Astrocyte (in vitro differentiated cells and primary cell): ENCODE measurements at regions not wholly inside any gene's neighbourhood (a gene's known extent, or its start where the extent isn't known, plus 50 kb on each side); places are given as distances from the start of the nearest gene placed in this dataset.

Source experiments
- DNase-seq: peaks from one replicate; pipeline ENCODE4 v3.0.0-alpha.2; 2010; ENCODE audit warnings: low read depth
- FAIRE-seq: peaks from 2 replicates; lab custom pipeline; 2011; peaks lifted over from hg19 to GRCh38; lab: Jason Lieb, UNC
- H2AFZ ChIP-seq: 2 replicates; pipeline ENCODE4 v1.6.0; 2012; ENCODE audit warnings: low read depth, low read length, inconsistent platforms
- H3K27ac ChIP-seq: 2 replicates; pipeline ENCODE4 v1.5.1; 2011; ENCODE audit warnings: low read depth, low read length, inconsistent platforms
- H3K27me3 ChIP-seq: 2 replicates; pipeline ENCODE4 v1.6.0; 2011; ENCODE audit warnings: low read length, inconsistent platforms; ENCODE audit not compliant: insufficient read depth
- H3K36me3 ChIP-seq: 2 replicates; pipeline ENCODE4 v1.5.1; 2011; ENCODE audit warnings: low read length, inconsistent platforms; ENCODE audit not compliant: insufficient read depth
- H3K4me1 ChIP-seq: 2 replicates; pipeline ENCODE4 v1.5.1; 2011; ENCODE audit warnings: low read length, inconsistent platforms; ENCODE audit not compliant: insufficient read depth
- H3K4me2 ChIP-seq: 2 replicates; pipeline ENCODE4 v1.6.0; 2012; ENCODE audit warnings: low read length, inconsistent platforms
- H3K4me3 ChIP-seq: 2 replicates; pipeline ENCODE4 v1.5.1; 2011; ENCODE audit warnings: low read depth, mild to moderate bottlenecking, low read length, inconsistent platforms; ENCODE audit not compliant: insufficient read depth
- H3K79me2 ChIP-seq: 2 replicates; pipeline ENCODE4 v1.6.0; 2012; ENCODE audit warnings: mild to moderate bottlenecking, low read length, inconsistent platforms; ENCODE audit not compliant: insufficient read depth
- H3K9ac ChIP-seq: 2 replicates; pipeline ENCODE4 v1.6.0; 2012; ENCODE audit warnings: mild to moderate bottlenecking, low read length, inconsistent platforms
- H3K9me3 ChIP-seq: 2 replicates; pipeline ENCODE4 v1.5.1; 2012; ENCODE audit warnings: low read depth, mild to moderate bottlenecking, low read length, inconsistent platforms; ENCODE audit not compliant: insufficient read depth
- H4K20me1 ChIP-seq: 2 replicates; pipeline ENCODE4 v1.6.0; 2012; ENCODE audit warnings: low read length, inconsistent platforms; ENCODE audit not compliant: insufficient read depth
- H3K27ac Mint-ChIP-seq: one replicate; pipeline ENCODE4 v1.8.0; 2021; ENCODE audit warnings: mild to moderate bottlenecking, mixed read lengths; ENCODE audit not compliant: unreplicated experiment
- H3K27me3 Mint-ChIP-seq: one replicate; pipeline ENCODE4 v1.8.0; 2021; ENCODE audit warnings: low read depth, mixed read lengths; ENCODE audit not compliant: unreplicated experiment
- H3K36me3 Mint-ChIP-seq: one replicate; pipeline ENCODE4 v1.8.0; 2021; ENCODE audit warnings: low read depth, mixed read lengths; ENCODE audit not compliant: unreplicated experiment
- H3K4me1 Mint-ChIP-seq: one replicate; pipeline ENCODE4 v1.8.0; 2021; ENCODE audit warnings: low read depth, mixed read lengths; ENCODE audit not compliant: unreplicated experiment
- H3K4me3 Mint-ChIP-seq: one replicate; pipeline ENCODE4 v1.8.0; 2021; ENCODE audit warnings: mild to moderate bottlenecking, moderate library complexity, mixed read lengths; ENCODE audit not compliant: unreplicated experiment
- H3K9me3 Mint-ChIP-seq: one replicate; pipeline ENCODE4 v1.8.0; 2021; ENCODE audit warnings: mild to moderate bottlenecking, mixed read lengths; ENCODE audit not compliant: unreplicated experiment
- EZH2 ChIP-seq: IDR thresholded peaks from 2 replicates; pipeline ENCODE4 v1.6.1; 2012; ENCODE audit warnings: mild to moderate bottlenecking, low read length, inconsistent platforms; ENCODE audit not compliant: insufficient read depth
- TF ChIP-seq, protein P1 (sequence below): IDR thresholded peaks from 2 replicates; pipeline ENCODE4 v1.5.1; 2011; ENCODE audit warnings: low read depth, mild to moderate bottlenecking, inconsistent platforms, low read length, moderate library complexity; ENCODE audit not compliant: insufficient read depth

DNA sequence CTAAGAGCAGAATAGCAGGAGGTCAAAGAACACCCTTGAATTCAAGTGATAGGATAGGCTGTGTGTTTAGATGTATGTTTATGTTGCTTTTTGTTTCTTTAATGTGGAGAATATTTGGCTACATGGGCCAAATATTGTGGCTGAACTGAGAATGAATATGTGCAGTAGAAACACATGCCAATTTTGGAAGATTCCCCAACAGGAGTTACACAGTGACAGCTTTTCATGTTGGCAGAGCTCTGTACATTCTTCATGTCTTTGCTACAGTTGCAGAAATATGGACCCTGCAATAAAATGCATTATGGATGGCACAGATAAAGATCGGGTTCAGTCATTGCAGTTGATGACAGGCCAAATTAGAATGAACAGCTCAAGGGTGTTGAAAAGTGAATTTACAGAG, 82.8 kb upstream of the SLC4A4 start:
- Histone ChIP-seq H3K9me3 (no peaks in the 10 kb centered on the region), H3K27me3 (no peaks in the 10 kb centered on the region), H3K4me2 (no peak overlapping the region), H3K9ac (no peak overlapping the region), H3K4me3 (no peak overlapping the region), H3K36me3 (no peaks in the 10 kb centered on the region), H3K27ac (no peak overlapping the region), H3K4me1 (peaks cover 4% of the 10 kb centered on the region), H3K79me2 (no peaks in the 10 kb centered on the region), H4K20me1 (no peaks in the 10 kb centered on the region), H2AFZ (no peak overlapping the region)
- no peaks in the 10 kb centered on the region for H3K9me3 Mint-ChIP-seq
- no peak overlapping the region for H3K4me3 Mint-ChIP-seq
- no peaks in the 10 kb centered on the region for H3K27me3 Mint-ChIP-seq
- DNase-seq (no peak), FAIRE-seq (no peak)
- H3K4me1 Mint-ChIP-seq = peaks cover 5% of the 10 kb centered on the region
- H3K36me3 Mint-ChIP-seq = no peaks in the 10 kb centered on the region
- H3K27ac Mint-ChIP-seq = no peak overlapping the region
- TF ChIP-seq EZH2 = no peak
- TF ChIP-seq, protein P1, sequence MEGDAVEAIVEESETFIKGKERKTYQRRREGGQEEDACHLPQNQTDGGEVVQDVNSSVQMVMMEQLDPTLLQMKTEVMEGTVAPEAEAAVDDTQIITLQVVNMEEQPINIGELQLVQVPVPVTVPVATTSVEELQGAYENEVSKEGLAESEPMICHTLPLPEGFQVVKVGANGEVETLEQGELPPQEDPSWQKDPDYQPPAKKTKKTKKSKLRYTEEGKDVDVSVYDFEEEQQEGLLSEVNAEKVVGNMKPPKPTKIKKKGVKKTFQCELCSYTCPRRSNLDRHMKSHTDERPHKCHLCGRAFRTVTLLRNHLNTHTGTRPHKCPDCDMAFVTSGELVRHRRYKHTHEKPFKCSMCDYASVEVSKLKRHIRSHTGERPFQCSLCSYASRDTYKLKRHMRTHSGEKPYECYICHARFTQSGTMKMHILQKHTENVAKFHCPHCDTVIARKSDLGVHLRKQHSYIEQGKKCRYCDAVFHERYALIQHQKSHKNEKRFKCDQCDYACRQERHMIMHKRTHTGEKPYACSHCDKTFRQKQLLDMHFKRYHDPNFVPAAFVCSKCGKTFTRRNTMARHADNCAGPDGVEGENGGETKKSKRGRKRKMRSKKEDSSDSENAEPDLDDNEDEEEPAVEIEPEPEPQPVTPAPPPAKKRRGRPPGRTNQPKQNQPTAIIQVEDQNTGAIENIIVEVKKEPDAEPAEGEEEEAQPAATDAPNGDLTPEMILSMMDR = no peak

DNA sequence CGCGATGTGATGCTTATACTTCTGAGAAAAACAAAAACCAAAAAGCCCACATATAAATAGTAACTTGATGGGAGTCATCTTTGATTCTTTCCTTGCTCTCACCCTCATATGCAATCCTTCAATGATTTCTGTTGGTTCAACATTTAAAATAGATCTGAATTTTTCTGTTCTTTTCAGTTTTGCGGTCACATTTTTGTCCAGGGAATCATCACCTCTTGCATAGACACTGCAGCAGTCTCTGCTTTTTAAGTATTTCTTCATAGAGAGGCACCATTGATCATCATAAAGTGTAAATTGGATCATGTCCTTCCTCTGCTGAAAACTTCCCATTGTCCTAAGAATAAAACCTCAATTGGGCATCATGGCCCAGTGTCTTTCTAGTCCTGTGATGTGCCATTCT, 81.1 kb upstream of the SLC4A4 start:
- H3K27me3 Mint-ChIP-seq = no peaks in the 10 kb centered on the region
- DNase-seq (no peak), FAIRE-seq (no peak)
- Histone ChIP-seq H2AFZ (no peak overlapping the region), H3K4me3 (no peak overlapping the region), H4K20me1 (no peaks in the 10 kb centered on the region), H3K36me3 (no peaks in the 10 kb centered on the region), H3K27me3 (no peaks in the 10 kb centered on the region), H3K4me2 (no peak overlapping the region), H3K9me3 (no peaks in the 10 kb centered on the region), H3K79me2 (no peaks in the 10 kb centered on the region), H3K4me1 (peaks cover 10% of the 10 kb centered on the region), H3K27ac (no peak overlapping the region), H3K9ac (no peak overlapping the region)
- H3K4me1 Mint-ChIP-seq = peaks cover 15% of the 10 kb centered on the region
- no peak overlapping the region for H3K27ac Mint-ChIP-seq
- H3K4me3 Mint-ChIP-seq = no peak overlapping the region
- no peaks in the 10 kb centered on the region for H3K9me3 Mint-ChIP-seq
- no peaks in the 10 kb centered on the region for H3K36me3 Mint-ChIP-seq
- TF ChIP-seq, protein P1 = no peak
- TF ChIP-seq EZH2 = no peak

DNA sequence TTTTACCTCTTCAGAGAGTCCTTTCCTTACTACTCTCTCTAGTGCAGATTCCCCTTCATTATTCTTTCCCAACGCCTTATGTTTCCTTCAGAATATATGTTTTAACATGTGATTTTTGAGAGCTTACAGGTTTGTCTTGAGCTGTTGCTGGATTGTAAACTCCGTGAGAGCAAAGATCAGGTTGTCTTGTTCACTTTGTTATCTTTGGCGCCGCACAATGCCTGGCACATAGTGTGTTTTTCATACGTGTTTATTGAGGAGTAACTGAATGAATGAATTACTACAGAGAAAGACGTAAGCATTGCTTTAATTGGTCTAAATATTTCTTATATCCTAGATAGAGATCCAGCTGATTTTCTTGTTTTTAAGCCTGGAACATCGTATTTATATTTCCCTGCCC, 80.5 kb upstream of the SLC4A4 start:
- Histone ChIP-seq H3K27me3 (no peaks in the 10 kb centered on the region), H3K4me2 (no peak overlapping the region), H3K79me2 (no peaks in the 10 kb centered on the region), H4K20me1 (no peaks in the 10 kb centered on the region), H3K9me3 (no peaks in the 10 kb centered on the region), H3K36me3 (no peaks in the 10 kb centered on the region), H3K4me1 (peaks cover 10% of the 10 kb centered on the region), H3K4me3 (no peak overlapping the region), H3K9ac (no peak overlapping the region), H2AFZ (no peak overlapping the region), H3K27ac (no peak overlapping the region)
- no peak overlapping the region for H3K4me3 Mint-ChIP-seq
- no peaks in the 10 kb centered on the region for H3K27me3 Mint-ChIP-seq
- H3K9me3 Mint-ChIP-seq = no peaks in the 10 kb centered on the region
- H3K27ac Mint-ChIP-seq = no peak overlapping the region
- H3K36me3 Mint-ChIP-seq = no peaks in the 10 kb centered on the region
- H3K4me1 Mint-ChIP-seq = peaks cover 17% of the 10 kb centered on the region
- no peak for DNase-seq
- FAIRE-seq = no peak
- no peak for TF ChIP-seq EZH2
- TF ChIP-seq, protein P1 = no peak
